D341Med (cell line): ENCODE measurements at regions not wholly inside any gene's neighbourhood (a gene's known extent, or its start where the extent isn't known, plus 50 kb on each side); places are given as distances from the start of the nearest gene placed in this dataset.
"Not testable (repeated sequence)": the region's sequence is repeated elsewhere in the genome, so short reads cannot be mapped to it uniquely, and the experiment has no call there.

ENCODE experiments used
- DNase-seq: peaks from one replicate; pipeline ENCODE4 v3.0.0; 2012; ENCODE audit warnings: low spot score

DNA sequence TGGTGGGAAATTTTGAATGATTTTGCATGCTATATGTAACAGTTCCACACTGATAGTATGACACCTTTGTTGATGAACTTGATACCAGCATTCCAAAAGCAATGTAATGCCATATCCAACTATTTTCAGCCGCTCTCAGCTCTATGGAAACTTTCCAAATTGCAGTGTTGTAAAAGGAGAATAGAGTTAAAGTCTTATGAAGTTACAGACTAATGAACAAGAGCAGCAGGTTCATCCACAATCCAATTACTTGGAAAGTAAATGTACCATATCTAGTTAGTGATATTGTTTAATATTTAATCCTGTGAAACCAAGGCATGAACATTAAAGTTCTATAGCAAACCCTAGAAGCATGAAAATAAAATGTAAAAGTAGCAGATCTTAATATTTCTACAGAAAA lies 418.2 kb downstream of the TUSC1 start:
- DNase-seq: no peak

DNA sequence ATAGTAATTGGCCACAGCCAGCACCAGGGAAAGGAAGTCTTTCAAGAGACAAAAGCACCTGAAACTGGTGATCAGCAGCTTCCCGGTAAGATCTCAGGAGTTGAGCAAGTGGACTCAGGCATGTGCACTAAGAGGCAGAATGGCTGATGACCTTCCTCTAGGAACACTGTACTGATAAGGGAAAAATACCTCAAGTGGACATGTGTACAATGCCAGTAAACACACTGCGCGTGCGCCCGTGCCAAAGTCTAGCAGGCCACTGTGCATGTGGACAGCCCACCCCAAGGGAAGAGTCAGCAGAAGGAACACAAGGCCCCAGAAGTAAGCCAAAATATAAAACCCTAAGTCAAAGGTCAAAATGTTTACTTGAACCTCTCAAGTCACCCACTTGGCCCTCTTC lies 423.0 kb downstream of the TUSC1 start:
- DNase-seq: no peak

DNA sequence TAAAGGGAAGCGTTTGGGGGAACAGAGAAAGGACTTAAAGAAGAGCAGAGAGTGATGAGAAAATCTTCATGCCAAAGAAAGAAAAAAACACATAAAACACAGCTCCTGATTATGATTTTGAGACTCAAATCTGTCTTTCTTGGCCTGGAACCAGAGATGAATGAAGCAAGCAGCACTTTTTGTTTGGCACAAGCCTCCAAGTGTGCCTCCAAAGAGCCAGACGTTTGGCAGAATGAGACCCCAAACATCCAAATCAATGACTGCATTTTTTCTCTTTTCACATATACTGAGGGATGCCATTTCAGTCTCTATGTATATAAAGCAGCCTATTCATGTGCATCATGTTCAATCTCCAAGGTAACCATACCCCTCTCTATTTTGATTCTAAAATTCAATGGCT lies 424.2 kb downstream of the TUSC1 start:
- no peak for DNase-seq

DNA sequence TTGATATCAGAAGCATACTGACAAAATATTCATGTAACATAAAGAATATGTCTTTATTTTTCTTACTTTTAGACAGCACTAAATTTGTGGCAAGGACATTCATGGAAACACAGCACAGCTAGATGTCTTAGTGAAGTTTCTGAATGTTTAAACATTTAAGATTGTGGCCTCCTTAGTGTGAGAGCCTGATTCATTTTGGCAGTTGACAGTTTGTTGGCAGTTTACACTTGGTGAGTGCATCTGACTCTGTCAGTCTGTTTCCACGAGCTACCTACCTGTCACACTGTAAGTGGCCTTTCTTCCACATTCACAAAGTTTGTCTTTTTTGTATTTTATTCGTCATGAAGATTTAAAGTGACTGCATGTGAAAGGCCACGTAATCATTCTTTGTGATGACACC lies 436.8 kb downstream of the TUSC1 start:
- no peak for DNase-seq

DNA sequence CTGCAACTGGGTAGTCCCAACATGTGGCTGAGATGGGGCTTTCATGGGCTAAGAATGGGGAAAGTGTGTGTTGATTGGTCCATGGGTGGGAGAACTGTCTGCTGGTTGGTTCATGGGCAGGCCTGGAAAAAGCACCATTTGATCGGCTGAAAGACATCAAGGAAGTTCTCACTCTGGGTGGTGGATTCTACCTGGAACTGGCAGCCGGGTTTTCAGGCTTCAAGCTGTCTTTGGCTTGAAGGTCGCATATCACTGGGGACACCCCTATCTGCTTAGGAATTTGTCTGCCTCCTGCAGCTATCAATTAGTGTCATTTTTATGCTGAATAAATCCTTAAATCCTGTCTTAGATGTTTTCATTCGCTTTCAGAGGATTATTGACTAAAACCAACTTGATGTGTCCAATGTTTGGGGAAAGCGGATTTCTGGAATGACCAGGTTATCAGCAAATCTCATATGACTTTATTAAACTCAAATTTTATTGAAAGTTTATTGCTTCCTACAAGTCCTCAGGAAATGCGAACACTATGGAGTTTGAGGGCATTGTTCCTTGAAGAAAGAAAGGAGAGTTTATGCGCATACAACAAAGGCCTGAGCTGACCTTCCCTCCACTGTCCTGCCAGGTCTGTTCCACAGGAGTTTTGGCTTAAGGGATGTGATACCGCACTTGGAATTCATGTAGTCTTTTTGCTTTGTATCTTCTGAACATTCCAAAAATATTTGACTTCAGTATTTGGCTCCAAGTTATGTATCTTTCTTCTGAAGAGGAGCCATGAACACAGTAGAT lies 451.1 kb downstream of the TUSC1 start:
- no peak for DNase-seq

DNA sequence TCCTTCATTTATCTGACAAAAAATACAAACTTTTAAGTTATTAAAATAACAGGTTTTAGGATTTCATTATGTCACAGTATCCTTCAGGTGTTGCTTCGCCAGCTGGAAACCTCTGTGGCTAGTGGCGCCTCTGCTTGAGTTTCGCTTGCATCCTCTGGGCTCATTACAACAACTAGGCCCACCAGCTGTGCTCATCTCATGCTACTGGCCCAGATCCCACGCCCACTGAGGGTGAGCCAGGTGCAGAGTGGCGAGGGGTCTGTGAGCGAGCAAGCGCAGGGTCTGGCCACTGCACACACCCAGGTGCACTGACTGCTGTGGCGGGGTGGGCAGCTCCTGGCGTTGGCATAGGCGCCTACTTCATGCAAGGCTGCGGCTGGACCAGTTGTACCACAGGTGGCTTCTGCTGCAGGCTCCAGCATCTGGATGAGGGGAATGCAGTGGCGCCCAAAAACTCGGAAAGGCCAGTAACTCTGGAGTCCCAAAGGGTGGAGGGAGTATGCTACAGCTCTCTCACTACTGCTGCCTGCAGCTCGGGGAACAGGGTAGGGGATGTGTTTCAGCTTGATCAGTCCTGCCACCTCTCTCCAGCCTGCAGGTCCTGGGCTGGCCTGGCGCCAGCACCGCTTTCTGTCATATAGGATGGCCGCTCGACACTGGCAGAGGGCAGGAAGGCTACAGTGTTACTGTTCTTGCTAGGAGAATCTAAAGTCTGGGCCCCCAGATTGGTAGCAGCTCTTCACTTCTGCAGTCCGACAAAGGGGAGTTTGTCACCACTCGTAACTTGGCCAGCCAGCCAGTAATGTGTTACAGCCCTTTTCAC lies 452.1 kb downstream of the TUSC1 start:
- DNase-seq: no peak

DNA sequence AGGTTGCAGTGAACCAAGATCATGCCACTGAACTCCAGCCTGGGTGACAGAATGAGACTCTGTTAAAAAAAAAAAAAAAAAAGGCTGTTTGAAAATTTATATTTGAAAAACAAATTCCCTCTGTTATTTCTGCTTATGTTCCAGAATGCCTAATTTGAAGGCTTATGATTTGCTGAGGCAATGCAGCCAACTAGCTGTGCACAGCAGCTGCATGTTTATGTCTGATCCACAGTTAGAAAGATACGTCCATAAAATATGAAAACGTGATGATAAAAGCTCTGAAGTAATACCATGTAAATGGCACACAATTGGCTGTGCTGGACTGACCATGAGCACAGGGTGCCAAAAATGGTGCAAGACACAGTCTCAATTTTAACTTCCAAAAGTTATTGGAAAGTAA lies 453.2 kb downstream of the TUSC1 start:
- DNase-seq: no peak

DNA sequence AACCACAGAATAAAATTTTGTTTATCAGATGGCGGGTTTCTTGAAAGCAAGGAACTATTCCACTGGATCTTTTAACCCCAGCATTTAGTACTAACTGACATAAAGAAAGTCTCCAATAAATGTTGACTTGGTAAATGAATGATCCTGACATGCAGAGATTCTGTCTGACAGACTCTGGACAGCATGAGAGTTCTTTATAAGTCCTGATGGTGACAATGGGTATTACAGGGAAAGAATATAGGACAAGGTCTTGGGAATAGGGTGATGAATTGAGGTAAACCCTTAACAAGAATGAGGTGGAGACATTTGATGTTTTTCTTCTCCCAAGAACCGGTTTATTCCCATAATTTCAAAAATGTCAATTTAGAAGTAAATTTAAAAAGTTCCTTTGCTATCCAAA lies 453.9 kb downstream of the TUSC1 start:
- DNase-seq: no peak

DNA sequence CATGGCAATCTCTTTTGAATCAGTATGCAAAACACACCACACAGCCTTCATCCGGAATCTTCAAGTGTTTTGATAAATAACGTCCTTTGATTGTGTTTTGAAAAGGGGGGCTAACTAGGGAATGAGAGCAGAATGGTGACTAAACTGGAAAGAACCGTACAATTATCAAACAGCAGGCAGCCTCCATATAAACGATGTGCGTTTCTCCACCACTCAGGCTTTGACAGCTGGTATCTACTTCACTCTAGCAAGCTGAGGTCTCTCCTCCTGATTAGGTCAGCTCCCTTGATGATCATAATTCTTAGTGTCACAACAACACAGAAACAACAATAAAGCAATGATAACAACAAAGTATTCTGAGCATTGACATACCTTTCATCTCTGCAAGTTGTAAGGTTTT lies 465.9 kb downstream of the TUSC1 start:
- DNase-seq: no peak

DNA sequence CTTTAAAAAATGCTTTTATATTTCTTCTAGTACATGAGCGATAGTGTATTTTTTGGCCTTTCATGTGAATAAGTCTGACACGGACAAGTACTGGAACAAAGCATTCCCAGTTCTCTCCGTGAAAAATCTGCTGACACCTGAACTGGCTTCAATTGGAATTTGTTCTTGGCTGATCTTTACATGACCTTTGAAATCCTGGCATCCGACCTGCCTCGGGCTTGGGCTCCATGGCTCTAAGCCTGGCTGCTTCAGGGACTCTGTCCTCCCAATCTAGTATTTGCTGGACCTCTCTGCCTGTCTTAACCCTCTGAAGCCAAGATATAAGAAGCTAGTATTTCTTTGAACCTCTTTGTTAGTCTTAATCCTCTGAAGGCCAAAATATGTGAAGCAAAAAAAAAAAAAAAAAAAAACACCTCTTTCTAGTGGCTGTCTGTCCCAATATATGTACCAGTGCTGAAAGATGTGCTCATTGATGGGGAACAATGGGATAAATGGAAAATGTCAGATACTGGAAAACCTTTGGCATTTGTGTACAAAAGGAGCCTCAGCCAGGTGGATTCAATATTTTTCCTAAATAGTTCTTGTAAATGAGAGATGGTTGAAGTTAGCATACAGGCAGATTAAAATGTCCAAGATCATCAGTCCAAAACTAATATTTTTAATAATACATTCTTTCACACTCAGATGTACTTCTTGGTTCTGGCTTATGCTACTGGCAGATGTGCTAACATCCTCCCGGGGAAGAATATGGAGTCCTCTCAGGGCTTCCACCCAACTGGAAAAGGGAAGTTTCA lies 470.6 kb downstream of the TUSC1 start:
- DNase-seq: no peak

DNA sequence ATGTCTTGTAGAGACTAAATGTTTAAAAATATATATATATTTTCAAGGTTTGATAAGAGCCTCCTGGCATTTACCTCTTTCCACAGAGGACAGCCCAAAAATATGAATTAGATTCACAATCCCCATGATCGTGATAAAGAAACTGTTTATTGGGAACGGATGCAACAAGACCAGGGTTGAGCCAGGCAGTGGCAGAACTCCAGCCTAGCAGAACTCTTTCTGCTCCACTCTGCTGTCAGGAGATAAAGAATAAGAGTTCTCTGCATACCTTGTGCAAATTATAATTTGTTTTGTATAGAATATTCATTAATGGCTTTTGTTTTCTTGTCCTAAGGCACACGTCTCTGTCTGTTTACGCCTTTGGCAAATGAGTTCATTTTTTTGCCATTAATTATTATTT lies 472.2 kb downstream of the TUSC1 start:
- no peak for DNase-seq

DNA sequence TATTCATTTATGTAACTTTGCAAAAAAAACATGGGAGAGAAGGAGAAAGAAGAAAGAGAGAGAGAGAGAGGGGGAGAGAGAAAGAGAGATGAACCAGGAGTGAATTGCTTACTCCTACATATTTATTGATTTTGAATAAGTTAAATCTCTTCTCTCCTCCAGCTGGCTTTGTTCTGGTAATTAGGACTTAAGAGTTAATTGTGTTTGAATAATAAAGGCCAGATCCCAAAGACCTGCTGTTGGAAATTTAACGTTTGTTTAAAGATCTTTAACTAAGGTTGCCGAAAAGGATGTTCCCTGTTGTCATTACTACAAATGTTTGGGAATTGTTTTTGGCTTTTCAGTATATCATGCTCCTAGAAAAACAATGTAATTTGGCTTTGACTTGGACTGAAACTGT lies 473.0 kb downstream of the TUSC1 start:
- no peak for DNase-seq

DNA sequence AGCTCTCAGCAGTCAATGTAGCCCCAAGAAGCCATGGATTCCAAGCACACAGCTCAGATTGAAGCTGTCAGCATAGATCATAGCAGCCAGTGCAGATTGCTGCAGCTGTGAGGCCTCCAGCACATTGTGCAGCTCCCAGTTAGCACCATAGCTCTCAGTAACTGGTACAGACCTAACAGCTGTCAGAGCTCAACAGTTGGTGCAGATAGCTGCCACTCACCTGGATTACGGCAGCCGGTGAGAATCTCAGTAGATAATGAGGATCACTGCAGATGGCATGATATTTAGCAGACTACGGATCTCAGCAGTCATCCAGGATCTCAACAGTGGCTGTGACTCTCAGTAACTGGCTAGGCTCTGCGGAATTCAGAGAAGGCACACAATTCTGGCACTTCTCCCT lies 500.4 kb downstream of the TUSC1 start:
- no peak for DNase-seq

DNA sequence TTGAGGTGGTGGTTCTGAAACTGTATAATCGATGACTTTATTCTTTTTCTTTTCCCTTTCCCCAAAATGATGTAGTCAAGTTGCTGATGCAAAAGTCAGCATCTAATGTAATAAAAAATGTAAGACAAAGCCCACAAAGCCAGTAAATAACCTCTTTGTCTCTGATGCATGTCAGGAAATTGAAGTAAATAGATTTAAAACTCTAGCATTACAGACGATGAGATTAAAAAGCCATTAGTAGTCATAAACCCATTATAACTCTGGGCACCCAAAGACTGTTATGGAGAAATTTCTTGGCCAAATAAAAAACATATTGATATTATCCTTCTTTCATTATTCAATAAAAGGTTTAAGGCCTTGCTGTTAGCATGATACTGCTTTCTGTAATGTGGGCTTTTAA lies 548.7 kb downstream of the TUSC1 start:
- DNase-seq: no peak

DNA sequence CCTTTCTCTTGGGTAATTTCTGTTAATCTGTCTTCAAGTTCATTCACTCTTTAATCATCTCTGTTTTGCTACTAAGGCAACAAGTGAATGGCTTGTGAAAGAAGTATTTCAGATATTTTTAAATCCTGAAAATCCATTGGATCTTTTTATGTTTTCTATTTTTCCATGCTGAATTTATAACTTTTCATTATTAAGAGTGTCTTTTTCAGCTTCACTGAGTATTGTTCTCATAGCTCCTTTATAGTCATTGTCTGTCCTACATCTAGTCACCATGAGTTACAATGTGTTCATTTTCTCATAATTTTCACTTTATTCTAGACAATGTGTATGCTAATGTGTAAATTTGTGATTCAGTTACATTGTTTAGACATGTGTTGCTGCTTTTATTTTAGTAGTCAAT lies 556.4 kb downstream of the TUSC1 start:
- no peak for DNase-seq

DNA sequence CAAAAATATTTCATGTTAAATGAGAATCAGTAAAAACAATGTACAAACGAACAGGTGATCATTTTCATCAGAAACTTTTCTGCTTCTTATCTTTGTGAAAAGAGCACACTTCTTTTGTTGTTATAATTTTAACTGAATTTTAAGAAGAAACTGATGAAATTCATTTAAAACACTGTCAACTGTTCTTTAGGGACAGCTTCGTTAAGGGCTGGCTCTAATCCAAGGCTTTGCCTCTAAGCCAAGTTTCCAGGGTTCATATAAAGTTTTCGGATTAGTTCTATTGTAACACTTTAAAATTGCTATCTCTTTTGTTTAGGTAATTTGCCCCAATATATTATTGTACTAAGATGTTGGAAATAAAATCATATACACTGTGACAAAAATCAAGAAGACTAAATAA lies 559.2 kb downstream of the TUSC1 start:
- no peak for DNase-seq

DNA sequence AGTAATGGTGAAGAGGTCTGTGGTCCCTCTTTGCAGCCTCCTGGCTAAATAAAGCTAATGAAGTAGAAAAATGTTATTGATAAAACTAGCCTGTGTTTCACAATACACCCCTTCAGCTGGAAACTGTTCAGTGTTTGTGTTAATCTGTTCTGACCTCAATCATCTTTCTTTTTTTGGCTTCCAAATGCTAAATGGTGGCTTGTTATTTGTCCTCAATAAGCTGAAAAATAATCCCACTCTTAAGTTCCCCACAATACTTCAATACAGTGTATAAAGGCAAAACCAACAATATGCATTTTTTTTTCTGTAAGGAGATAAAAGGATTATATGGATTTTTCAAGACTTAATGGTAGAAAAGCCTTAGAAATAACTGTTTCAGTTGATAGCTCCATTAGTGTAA lies 560.5 kb downstream of the TUSC1 start:
- no peak for DNase-seq

DNA sequence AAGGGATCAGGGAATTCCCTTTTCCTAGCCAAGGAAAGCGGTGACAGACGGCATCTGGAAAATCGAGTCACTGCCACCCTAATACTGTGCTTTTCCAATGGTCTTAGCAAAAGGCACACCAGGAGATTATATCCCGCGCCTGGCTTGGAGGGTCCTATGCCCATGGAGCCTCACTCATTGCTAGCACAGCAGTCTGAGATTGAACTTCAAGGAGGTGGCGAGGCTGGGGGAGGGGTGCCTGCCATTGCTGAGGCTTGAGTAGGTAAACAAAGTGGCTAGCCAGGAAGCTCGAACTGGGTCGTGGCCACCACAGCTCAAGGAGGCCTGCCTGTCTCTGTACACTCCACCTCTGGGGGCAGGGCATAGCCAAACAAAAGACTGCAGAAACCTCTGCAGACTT lies 556.5 kb upstream of the IZUMO3 start:
- DNase-seq: not testable (repeated sequence)

DNA sequence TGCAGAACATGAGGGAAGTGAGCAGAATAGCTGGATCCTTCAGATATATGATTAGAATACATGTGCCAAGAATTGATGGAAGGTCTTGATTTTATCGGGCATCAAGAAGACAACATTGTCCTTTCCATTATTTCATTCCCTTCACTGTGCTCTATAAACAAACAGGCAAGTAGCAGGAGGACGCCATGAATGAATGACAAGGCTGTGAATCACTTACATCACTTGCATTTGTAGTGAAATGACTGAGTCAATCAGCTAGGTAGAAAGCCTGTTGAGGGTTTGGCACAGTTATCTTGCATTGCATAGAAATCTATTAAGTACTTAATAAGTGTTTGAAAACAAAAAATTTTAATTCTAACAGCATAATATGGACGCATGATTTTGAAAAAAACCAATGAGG lies 548.8 kb upstream of the IZUMO3 start:
- no peak for DNase-seq

DNA sequence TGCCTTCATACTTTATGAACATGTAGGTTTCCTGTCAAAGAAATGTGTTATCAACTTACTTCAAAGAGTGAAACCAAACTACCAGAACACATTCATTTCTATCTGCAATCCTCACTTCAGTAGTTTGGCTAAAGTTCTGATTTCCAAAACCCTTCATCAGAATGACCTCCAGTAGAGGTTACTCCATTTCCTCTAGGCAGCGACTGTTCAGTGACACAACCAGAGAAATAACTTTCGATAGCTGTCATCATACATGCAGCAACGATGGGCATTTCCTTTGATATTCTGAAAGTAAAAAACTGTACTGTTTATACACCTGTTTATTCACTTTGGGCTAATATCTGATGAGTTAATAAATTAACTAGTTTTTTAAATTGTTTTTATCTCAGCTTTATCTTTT lies 532.5 kb upstream of the IZUMO3 start:
- DNase-seq: no peak

DNA sequence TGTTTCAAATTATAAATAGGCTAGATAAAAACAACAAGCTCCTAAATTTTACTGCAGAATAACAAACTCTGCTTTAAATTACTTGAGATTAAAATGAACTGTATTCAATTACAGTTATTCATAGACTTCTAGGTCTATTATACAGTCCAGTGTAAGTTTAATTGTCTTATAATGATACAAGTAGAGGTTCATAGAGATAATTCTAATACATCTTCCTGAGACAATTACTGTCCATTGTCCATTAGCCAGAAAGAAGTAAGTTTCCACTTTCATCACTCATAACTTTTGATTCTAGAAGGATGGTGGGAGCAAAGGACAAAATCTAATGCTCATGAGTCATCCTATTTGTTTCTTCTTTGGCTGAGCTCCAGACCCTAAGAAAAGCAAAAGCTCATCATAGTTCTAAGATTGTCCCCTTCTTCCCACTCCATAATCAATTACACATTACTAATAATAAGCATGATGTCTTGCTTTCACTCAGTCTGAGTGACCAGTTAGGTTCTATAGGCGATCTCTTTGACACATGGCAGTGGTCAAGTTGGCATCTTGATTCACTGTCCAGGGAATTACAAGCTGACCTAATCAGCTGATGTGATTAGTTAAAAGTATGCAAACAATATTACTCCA lies 502.5 kb upstream of the IZUMO3 start:
- DNase-seq: no peak

DNA sequence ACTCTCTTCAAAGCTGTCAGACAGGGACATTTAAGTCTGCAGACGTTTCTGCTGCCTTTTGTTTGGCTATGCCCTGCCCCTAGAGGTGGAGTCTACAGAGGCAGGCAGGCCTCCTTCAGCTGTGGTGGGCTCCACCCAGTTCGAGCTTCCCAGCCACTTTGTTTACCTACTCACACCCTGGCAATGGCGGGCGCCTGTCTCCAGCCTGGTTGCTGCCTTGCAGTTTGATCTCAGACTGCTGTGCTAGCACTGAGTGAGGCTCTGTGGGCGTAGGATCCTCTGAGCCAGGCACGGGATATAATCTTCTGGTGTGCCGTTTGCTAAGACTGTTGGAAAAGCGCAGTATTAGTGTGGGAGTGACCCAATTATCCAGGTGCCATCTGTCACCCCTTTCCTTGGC lies 499.8 kb upstream of the IZUMO3 start:
- not testable (repeated sequence) for DNase-seq
